Esophagus squamous epithelium (tissue), 4 donors: ENCODE measurements at regions not wholly inside any gene's neighbourhood (a gene's known extent, or its start where the extent isn't known, plus 50 kb on each side); places are given as distances from the start of the nearest gene placed in this dataset.

ENCODE experiments used
- CTCF ChIP-seq, 6 experiments: fragments of 450-650 bp in 4 of 6; fragments of 200-600 bp in 2 of 6; sonication (generic) in 2 of 6; IDR thresholded peaks; one replicate each; pipeline ENCODE4 v1.5.1; 2016 to 2019; ENCODE audit warnings: antibody characterized with exemption in 6 of 6, mild to moderate bottlenecking in 4 of 6, moderate library complexity in 4 of 6
- POLR2A ChIP-seq, 4 donors: fragments of 450-650 bp; IDR thresholded peaks; one replicate each; pipeline ENCODE4 v1.6.1; 2017; ENCODE audit warnings: antibody characterized with exemption in 4 of 4, mild to moderate bottlenecking in 4 of 4, moderate library complexity in 3 of 4

GRCh38 chrX:111005166-111005565, 90.8 kb upstream of the PAK3 start:
- TF ChIP-seq CTCF (IDR thresholded peaks at IDR 0.05) (no peak), POLR2A (IDR thresholded peaks at IDR 0.05) (no peak)
